GM12873 (cell line): ENCODE measurements at regions not wholly inside any gene's neighbourhood (a gene's known extent, or its start where the extent isn't known, plus 50 kb on each side); places are given as distances from the start of the nearest gene placed in this dataset.

ENCODE experiments used
- CTCF ChIP-seq: IDR thresholded peaks from 2 replicates; pipeline ENCODE4 v1.5.1; 2012; ENCODE audit warnings: low read depth, mild to moderate bottlenecking, moderate library complexity, low read length, control low read depth; ENCODE audit not compliant: insufficient read depth; ENCODE audit errors: missing control alignments

- no peak for TF ChIP-seq CTCF
Measured at GRCh38 chr5:4113905-4114304, 518.3 kb downstream of the IRX1 start.

- TF ChIP-seq CTCF: no peak
Measured at GRCh38 chr5:4114452-4114851, 518.8 kb downstream of the IRX1 start.

GRCh38 chr5:4116834-4117233 lies 521.2 kb downstream of the IRX1 start:
- no peak for TF ChIP-seq CTCF

GRCh38 chr5:4124221-4124970 lies 528.8 kb downstream of the IRX1 start:
- no peak for TF ChIP-seq CTCF

- no peak for TF ChIP-seq CTCF
Measured at GRCh38 chr5:4128994-4129393, 533.4 kb downstream of the IRX1 start.

GRCh38 chr5:4129523-4129922 lies 533.9 kb downstream of the IRX1 start:
- TF ChIP-seq CTCF: no peak

- TF ChIP-seq CTCF: no peak
Measured at GRCh38 chr5:4130819-4131218, 535.2 kb downstream of the IRX1 start.
